OCI-LY7 (cell line): ENCODE measurements at regions not wholly inside any gene's neighbourhood (a gene's known extent, or its start where the extent isn't known, plus 50 kb on each side); places are given as distances from the start of the nearest gene placed in this dataset.

Experiments used
- EZH2phosphoT487 ChIP-seq: fragments of 200-600 bp; sonication (generic); IDR thresholded peaks from 2 replicates; pipeline ENCODE4 v1.6.1; 2018; ENCODE audit warnings: low read depth, borderline replicate concordance, mild to moderate bottlenecking, mixed run types, antibody characterized with exemption, low read length, moderate library complexity, mixed read lengths
- TF ChIP-seq, protein P1 (sequence below): fragments of 200-600 bp; sonication (generic); conservative IDR thresholded peaks from 2 replicates; pipeline ENCODE4 v1.5.1; 2014; ENCODE audit warnings: mild to moderate bottlenecking, antibody characterized with exemption, low read length, moderate library complexity, mixed read lengths

DNA sequence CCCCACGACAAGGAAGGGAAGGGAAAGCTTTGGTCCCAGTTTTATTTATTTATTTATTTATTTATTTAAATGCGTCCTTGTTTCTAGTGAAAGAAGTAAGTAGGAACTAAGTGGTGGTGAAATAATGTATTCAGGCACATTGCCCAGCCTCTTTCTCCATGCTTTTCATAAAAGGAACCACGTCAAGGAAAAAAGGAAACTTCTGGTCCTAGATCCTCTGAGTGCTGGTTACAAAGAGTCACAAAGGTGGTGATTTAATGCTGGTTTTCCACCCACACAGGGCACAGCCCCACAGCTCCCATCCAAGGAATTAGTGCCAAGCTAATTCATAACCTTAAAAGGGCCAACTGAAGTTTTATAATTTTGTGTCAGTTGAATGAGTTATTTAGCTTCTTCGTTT is 206.6 kb upstream of the GYPA start:
- TF ChIP-seq, protein P1, sequence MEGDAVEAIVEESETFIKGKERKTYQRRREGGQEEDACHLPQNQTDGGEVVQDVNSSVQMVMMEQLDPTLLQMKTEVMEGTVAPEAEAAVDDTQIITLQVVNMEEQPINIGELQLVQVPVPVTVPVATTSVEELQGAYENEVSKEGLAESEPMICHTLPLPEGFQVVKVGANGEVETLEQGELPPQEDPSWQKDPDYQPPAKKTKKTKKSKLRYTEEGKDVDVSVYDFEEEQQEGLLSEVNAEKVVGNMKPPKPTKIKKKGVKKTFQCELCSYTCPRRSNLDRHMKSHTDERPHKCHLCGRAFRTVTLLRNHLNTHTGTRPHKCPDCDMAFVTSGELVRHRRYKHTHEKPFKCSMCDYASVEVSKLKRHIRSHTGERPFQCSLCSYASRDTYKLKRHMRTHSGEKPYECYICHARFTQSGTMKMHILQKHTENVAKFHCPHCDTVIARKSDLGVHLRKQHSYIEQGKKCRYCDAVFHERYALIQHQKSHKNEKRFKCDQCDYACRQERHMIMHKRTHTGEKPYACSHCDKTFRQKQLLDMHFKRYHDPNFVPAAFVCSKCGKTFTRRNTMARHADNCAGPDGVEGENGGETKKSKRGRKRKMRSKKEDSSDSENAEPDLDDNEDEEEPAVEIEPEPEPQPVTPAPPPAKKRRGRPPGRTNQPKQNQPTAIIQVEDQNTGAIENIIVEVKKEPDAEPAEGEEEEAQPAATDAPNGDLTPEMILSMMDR: no peak
- TF ChIP-seq EZH2phosphoT487: no peak
